ENCODE measurements at regions not wholly inside any gene's neighbourhood (a gene's known extent, or its start where the extent isn't known, plus 50 kb on each side); places are given as distances from the start of the nearest gene placed in this dataset.

GRCh38 chr6:51013376-51013775, 194.7 kb downstream of the TFAP2B start:
- no peaks in the 10 kb centered on the region for H3K9me3 ChIP-seq (ENCODE audit: control insufficient read depth, low read length)
- no peak overlapping the region for H3K27ac ChIP-seq
- no peaks in the 10 kb centered on the region for H3K4me1 ChIP-seq
- no peak overlapping the region for H2AFZ ChIP-seq
- no peak overlapping the region for H3K9ac ChIP-seq
- H3K4me2 ChIP-seq (ENCODE audit: low read length), result no peak overlapping the region
- no peaks in the 10 kb centered on the region for H3K79me2 ChIP-seq
- no peaks in the 10 kb centered on the region for H3K36me3 ChIP-seq (ENCODE audit: control insufficient read depth, insufficient read depth, low read length)
- H3K4me3 ChIP-seq (ENCODE audit: low read depth, low read length), result no peak overlapping the region
- TF ChIP-seq CTCF (IDR thresholded peaks at IDR 0.05), result no peak
- H3K27me3 ChIP-seq (ENCODE audit: control insufficient read depth, insufficient read depth, low read length), result no peaks in the 10 kb centered on the region

GRCh38 chr6:51015394-51015793, 196.7 kb downstream of the TFAP2B start:
- TF ChIP-seq CTCF (IDR thresholded peaks at IDR 0.05), result no peak
- Histone ChIP-seq H3K4me1 (no peaks in the 10 kb centered on the region), H3K9me3 (ENCODE audit: control insufficient read depth, low read length) (no peaks in the 10 kb centered on the region)

GRCh38 chr6:51016489-51016888, 197.8 kb downstream of the TFAP2B start:
- Histone ChIP-seq H2AFZ (no peak overlapping the region), H3K4me2 (ENCODE audit: low read length) (no peak overlapping the region), H3K4me1 (no peaks in the 10 kb centered on the region), H3K4me3 (ENCODE audit: low read depth, low read length) (no peak overlapping the region), H3K79me2 (no peaks in the 10 kb centered on the region), H3K9ac (no peak overlapping the region), H3K36me3 (ENCODE audit: control insufficient read depth, insufficient read depth, low read length) (no peaks in the 10 kb centered on the region), H3K27me3 (ENCODE audit: control insufficient read depth, insufficient read depth, low read length) (no peaks in the 10 kb centered on the region), H3K27ac (no peak overlapping the region), H3K9me3 (ENCODE audit: control insufficient read depth, low read length) (no peaks in the 10 kb centered on the region)
- TF ChIP-seq CTCF (IDR thresholded peaks at IDR 0.05), result no peak

More at GRCh38 chr6:51015394-51015793, 196.7 kb downstream of the TFAP2B start:
- H3K27ac ChIP-seq, result no peak overlapping the region
- no peaks in the 10 kb centered on the region for H3K27me3 ChIP-seq (ENCODE audit: control insufficient read depth, insufficient read depth, low read length)
- no peaks in the 10 kb centered on the region for H3K79me2 ChIP-seq
- H3K4me2 ChIP-seq (ENCODE audit: low read length), result no peak overlapping the region
- H3K36me3 ChIP-seq (ENCODE audit: control insufficient read depth, insufficient read depth, low read length), result no peaks in the 10 kb centered on the region
- no peak overlapping the region for H2AFZ ChIP-seq
- H3K4me3 ChIP-seq (ENCODE audit: low read depth, low read length), result no peak overlapping the region
- H3K9ac ChIP-seq, result no peak overlapping the region

- H3K9me3 ChIP-seq (ENCODE audit: control insufficient read depth, low read length), result no peaks in the 10 kb centered on the region
- no peak overlapping the region for H3K4me3 ChIP-seq (ENCODE audit: low read depth, low read length)
- no peak overlapping the region for H3K4me2 ChIP-seq (ENCODE audit: low read length)
- H3K79me2 ChIP-seq, result no peaks in the 10 kb centered on the region
- no peak for TF ChIP-seq CTCF (IDR thresholded peaks at IDR 0.05)
- no peaks in the 10 kb centered on the region for H3K36me3 ChIP-seq (ENCODE audit: control insufficient read depth, insufficient read depth, low read length)
- H2AFZ ChIP-seq, result no peak overlapping the region
- H3K9ac ChIP-seq, result no peak overlapping the region
- H3K27ac ChIP-seq, result no peak overlapping the region
- no peaks in the 10 kb centered on the region for H3K27me3 ChIP-seq (ENCODE audit: control insufficient read depth, insufficient read depth, low read length)
- no peaks in the 10 kb centered on the region for H3K4me1 ChIP-seq
These were observed 201.1 kb downstream of the TFAP2B start for GRCh38 chr6:51019806-51020205.

- Histone ChIP-seq H3K9me3 (ENCODE audit: control insufficient read depth, low read length) (no peaks in the 10 kb centered on the region), H3K27ac (no peak overlapping the region), H3K4me2 (ENCODE audit: low read length) (no peak overlapping the region), H3K27me3 (ENCODE audit: control insufficient read depth, insufficient read depth, low read length) (no peaks in the 10 kb centered on the region), H3K36me3 (ENCODE audit: control insufficient read depth, insufficient read depth, low read length) (no peaks in the 10 kb centered on the region), H3K4me3 (ENCODE audit: low read depth, low read length) (no peak overlapping the region), H3K9ac (no peak overlapping the region), H3K4me1 (no peaks in the 10 kb centered on the region), H3K79me2 (no peaks in the 10 kb centered on the region), H2AFZ (no peak overlapping the region)
- no peak for TF ChIP-seq CTCF (IDR thresholded peaks at IDR 0.05)
These were observed 202.5 kb downstream of the TFAP2B start for GRCh38 chr6:51021171-51021570.

Measured in parathyroid adenoma (tissue), 2 donors.